ENCODE measurements at regions not wholly inside any gene's neighbourhood (a gene's known extent, or its start where the extent isn't known, plus 50 kb on each side); places are given as distances from the start of the nearest gene placed in this dataset.

DNA sequence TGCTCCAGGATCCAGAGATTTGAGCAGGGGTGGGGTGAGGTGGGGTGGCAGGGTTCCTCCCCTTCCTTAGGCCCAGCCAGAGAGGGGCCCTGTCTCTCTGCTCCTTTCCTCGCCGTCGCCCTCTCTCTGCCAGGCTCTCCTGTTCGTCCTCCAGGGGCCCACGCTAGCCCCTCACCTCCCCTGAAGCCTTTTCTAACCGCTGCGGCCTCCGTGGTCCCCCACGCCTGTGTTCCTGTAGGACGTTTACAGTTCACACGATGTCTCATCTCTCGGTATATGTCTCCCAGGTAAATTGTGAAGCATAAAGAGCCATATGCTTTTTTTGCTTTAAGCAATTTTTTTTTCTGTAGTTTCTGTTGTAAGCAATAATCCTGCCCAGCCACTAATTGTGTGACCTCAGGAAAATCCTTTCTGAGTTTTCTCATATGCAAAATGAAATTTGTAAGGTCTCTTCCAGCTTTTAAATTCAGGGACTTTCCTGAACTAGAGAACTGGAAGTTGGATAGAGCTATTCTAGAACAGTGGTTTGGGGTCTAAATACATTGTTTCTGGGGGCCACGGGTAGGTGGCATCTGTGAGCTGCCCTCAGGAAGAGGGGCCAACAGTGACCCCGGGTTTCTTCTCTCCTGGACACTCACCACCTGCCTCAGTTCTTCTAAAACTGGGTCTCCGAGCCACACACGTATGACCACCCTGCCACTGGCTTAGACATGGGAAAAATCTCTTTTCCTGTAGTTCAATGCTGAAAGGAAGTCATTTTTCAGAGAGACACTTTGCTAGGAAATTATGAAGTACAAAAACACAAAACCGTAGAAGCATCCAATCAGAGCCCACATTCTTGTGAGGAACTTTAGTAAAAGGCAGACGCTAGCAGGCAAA lies 50.2 kb upstream of the ZNF366 start:
- TF ChIP-seq, protein P1, sequence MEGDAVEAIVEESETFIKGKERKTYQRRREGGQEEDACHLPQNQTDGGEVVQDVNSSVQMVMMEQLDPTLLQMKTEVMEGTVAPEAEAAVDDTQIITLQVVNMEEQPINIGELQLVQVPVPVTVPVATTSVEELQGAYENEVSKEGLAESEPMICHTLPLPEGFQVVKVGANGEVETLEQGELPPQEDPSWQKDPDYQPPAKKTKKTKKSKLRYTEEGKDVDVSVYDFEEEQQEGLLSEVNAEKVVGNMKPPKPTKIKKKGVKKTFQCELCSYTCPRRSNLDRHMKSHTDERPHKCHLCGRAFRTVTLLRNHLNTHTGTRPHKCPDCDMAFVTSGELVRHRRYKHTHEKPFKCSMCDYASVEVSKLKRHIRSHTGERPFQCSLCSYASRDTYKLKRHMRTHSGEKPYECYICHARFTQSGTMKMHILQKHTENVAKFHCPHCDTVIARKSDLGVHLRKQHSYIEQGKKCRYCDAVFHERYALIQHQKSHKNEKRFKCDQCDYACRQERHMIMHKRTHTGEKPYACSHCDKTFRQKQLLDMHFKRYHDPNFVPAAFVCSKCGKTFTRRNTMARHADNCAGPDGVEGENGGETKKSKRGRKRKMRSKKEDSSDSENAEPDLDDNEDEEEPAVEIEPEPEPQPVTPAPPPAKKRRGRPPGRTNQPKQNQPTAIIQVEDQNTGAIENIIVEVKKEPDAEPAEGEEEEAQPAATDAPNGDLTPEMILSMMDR (IDR thresholded peaks at IDR 0.05) = no peak
- no peak for TF ChIP-seq POLR2A (IDR thresholded peaks at IDR 0.05)
- Histone ChIP-seq H3K27me3 (no peaks in the 10 kb centered on the region), H3K9me3 (no peaks in the 10 kb centered on the region), H3K36me3 (no peaks in the 10 kb centered on the region), H3K4me3 (peak overlapping the region in 11 of 12 donors; percentile 19 to 57 (median 45)), H3K4me1 (peaks cover 0 to 37% (median 18%) of the 10 kb centered on the region in 12 donors), H3K27ac (peak overlapping the region in 11 of 12 donors; percentile 8 to 77 (median 63))
- WGBS, 4 donors = 63 to 77% (median 66%) methylated on average over 18 of the region's 18 CpGs
- ATAC-seq = no peak
- DNase-seq = no peak
- intact Hi-C loops (cut with DNase I) = loop anchor here in 2 of 10 donors (5.0 to 10.0 kb wide), 2 partner anchors 257 to 260 kb away; partner anchors contain the start of gene TNPO1 (in 2 of the 2)
